ENCODE measurements at regions not wholly inside any gene's neighbourhood (a gene's known extent, or its start where the extent isn't known, plus 50 kb on each side); places are given as distances from the start of the nearest gene placed in this dataset.

DNA sequence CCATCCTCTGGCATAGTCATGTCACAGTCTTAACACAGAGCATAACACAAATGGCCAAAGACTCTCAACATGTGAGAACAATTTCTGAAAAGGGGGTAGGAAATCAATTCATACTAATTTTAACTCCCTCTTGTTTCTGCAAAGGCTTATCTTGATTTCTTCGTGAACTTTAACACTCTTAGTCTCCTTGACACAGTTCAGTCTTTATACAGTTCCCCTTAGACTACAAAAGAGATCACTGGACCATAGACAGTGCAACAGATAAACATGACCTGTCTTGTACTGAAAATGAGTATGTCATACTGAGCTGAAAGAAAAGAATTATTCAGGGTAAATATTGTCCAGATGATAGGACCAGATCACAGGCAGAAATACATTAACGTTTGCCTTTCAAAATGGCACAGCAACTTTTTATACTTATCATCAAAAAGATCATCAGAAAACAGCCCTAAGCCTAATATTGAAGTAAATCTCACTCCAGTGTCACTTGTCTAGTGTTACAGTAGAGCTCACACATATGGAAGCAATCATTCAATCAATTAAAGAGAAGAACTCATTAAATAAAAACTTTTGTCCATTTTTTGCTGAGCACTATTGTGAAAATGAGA is 56.4 kb upstream of the VRK2 start:
- no peak for DNase-seq
